HCT116 (cell line): ENCODE measurements at regions not wholly inside any gene's neighbourhood (a gene's known extent, or its start where the extent isn't known, plus 50 kb on each side); places are given as distances from the start of the nearest gene placed in this dataset.

Experiments
- ATAC-seq: fragments of 200-7000 bp; cut with Tn5 transposase; 2 replicates; pipeline ENCODE4 v1.9.1; 2020; ENCODE audit warnings: mild to moderate bottlenecking, moderate library complexity
- BruUV-seq: library from RNA; stranded (reverse); fragments of 400-500 nt; replicated peaks from 2 replicates; lab custom pipeline; 2021; lab: Mats Ljungman, UMichigan
- CTCF ChIA-PET: fragments of 300-600 bp; sonication (Branson Sonifier 250); formaldehyde crosslinking; loops from one replicate; lab custom pipeline; 2021; ENCODE audit warnings: antibody characterized with exemption; lab: Charles Lee
- POLR2A ChIA-PET: fragments of 300-600, 350-600 bp; sonication (Branson Sonifier 250); formaldehyde crosslinking; loops from one replicate; lab custom pipeline; 2021; ENCODE audit warnings: antibody characterized with exemption; lab: Charles Lee
- RAD21 ChIA-PET, 2 experiments: fragments of 300-600 bp; sonication (Branson Sonifier 250); formaldehyde crosslinking; loops; one replicate each; lab custom pipeline; 2023; ENCODE audit warnings: low total read pairs in 2 of 2; ENCODE audit not compliant: uncharacterized antibody in 2 of 2, unreplicated experiment in 2 of 2, low non-redundant PET in 1 of 2; lab: Charles Lee
- DNase-seq: peaks from one replicate; pipeline ENCODE4 v3.0.0-alpha.2; 2010; ENCODE audit warnings: low read depth, low spot score
- H2AFZ ChIP-seq: fragments of 200-600 bp; shearing (Covaris generic), sonication (generic); 2 replicates; pipeline ENCODE4 v1.6.1; 2017; ENCODE audit warnings: low read depth, mixed run types, mixed read lengths, antibody characterized with exemption, low read length; ENCODE audit not compliant: poor library complexity, severe bottlenecking
- H3K27ac ChIP-seq: 2 replicates; pipeline ENCODE4 v1.5.1; 2012; ENCODE audit warnings: low read depth, low read length
- H3K27me3 ChIP-seq: fragments of 200-600 bp; sonication (generic); 2 replicates; pipeline ENCODE4 v1.6.1; 2016; ENCODE audit warnings: mixed run types, low read length, mixed read lengths; ENCODE audit not compliant: insufficient read depth
- H3K36me3 ChIP-seq, 2 experiments: fragments of 200-500 bp in 1 of 2; fragments of 200-600 bp in 1 of 2; sonication (Bioruptor generic) in 1 of 2; sonication (generic) in 1 of 2; 2 replicates each; pipeline versions ENCODE4 v1.5.1 to v1.6.1; 2014 to 2016; ENCODE audit warnings: low read length in 2 of 2, inconsistent platforms in 1 of 2, mixed read lengths in 1 of 2, mixed run types in 1 of 2; ENCODE audit not compliant: insufficient read depth in 2 of 2, control insufficient read depth in 1 of 2
- H3K4me1 ChIP-seq, 2 experiments: fragments of 200-600 bp in 1 of 2; sonication (generic) in 1 of 2; 2 replicates each; pipeline versions ENCODE4 v1.5.1 to v1.6.1; 2012 to 2017; ENCODE audit warnings: low read length in 2 of 2, inconsistent platforms in 1 of 2, mild to moderate bottlenecking in 1 of 2, mixed read lengths in 1 of 2, mixed run types in 1 of 2, moderate library complexity in 1 of 2; ENCODE audit not compliant: insufficient read depth in 2 of 2, control insufficient read depth in 1 of 2
- H3K4me2 ChIP-seq: fragments of 200-600 bp; sonication (generic); 2 replicates; pipeline ENCODE4 v1.6.1; 2017; ENCODE audit warnings: mixed run types, low read length, mixed read lengths
- H3K4me3 ChIP-seq, 2 experiments: fragments of 200-600 bp in 1 of 2; sonication (generic) in 1 of 2; replicated peaks in 1 of 2; 2 replicates each; pipeline ENCODE4 v1.5.1; 2011 to 2016; ENCODE audit warnings: low read length in 2 of 2, control low read depth in 1 of 2, low read depth in 1 of 2, mild to moderate bottlenecking in 1 of 2, mixed read lengths in 1 of 2, mixed run types in 1 of 2
- H3K79me2 ChIP-seq: fragments of 200-600 bp; sonication (generic); 2 replicates; pipeline ENCODE4 v1.6.1; 2017; ENCODE audit warnings: mild to moderate bottlenecking, mixed run types, low read length, moderate library complexity, mixed read lengths; ENCODE audit not compliant: insufficient read depth
- H3K9ac ChIP-seq: fragments of 200-600 bp; sonication (generic); 2 replicates; pipeline ENCODE4 v1.6.1; 2016; ENCODE audit warnings: low read length, mixed read lengths
- H3K9me2 ChIP-seq: fragments of 200-600 bp; sonication (generic), shearing (Covaris generic); 2 replicates; pipeline ENCODE4 v1.6.1; 2017; ENCODE audit warnings: mixed run types, mild to moderate bottlenecking, moderate library complexity; ENCODE audit not compliant: insufficient read depth
- H3K9me3 ChIP-seq, 2 experiments: fragments of 200-500 bp in 1 of 2; fragments of 200-600 bp in 1 of 2; sonication (Bioruptor generic) in 1 of 2; sonication (generic) in 1 of 2; 2 replicates each; pipeline ENCODE4 v1.6.1; 2014 to 2017; ENCODE audit warnings: low read length in 2 of 2, mixed read lengths in 2 of 2, inconsistent platforms in 1 of 2, low read depth in 1 of 2, mild to moderate bottlenecking in 1 of 2, mixed run types in 1 of 2, moderate library complexity in 1 of 2; ENCODE audit not compliant: control insufficient read depth in 1 of 2, insufficient read depth in 1 of 2
- H4K20me1 ChIP-seq: fragments of 200-600 bp; sonication (generic), shearing (Covaris generic); 2 replicates; pipeline ENCODE4 v1.6.1; 2017; ENCODE audit warnings: mixed run types, mild to moderate bottlenecking, moderate library complexity; ENCODE audit not compliant: insufficient read depth
- CEBPB ChIP-seq: IDR thresholded peaks from 2 replicates; pipeline ENCODE4 v1.6.1; 2012; ENCODE audit warnings: low read depth
- EGR1 ChIP-seq: IDR thresholded peaks from 2 replicates; pipeline ENCODE4 v1.6.1; 2012; ENCODE audit warnings: low read depth
- FOSL1 ChIP-seq: IDR thresholded peaks from 2 replicates; pipeline ENCODE4 v1.6.1; 2012; ENCODE audit warnings: low read depth
- JUND ChIP-seq: IDR thresholded peaks from 2 replicates; pipeline ENCODE4 v1.6.1; 2012
- POLR2AphosphoS5 ChIP-seq: IDR thresholded peaks from 2 replicates; pipeline ENCODE4 v1.6.1; 2011; ENCODE audit warnings: mild to moderate bottlenecking, low read depth, low read length, moderate library complexity
- SIN3A ChIP-seq: IDR thresholded peaks from 2 replicates; pipeline ENCODE4 v1.6.1; 2012; ENCODE audit warnings: low read depth
- SRF ChIP-seq: IDR thresholded peaks from 2 replicates; pipeline ENCODE4 v1.6.1; 2012; ENCODE audit warnings: low read depth
- TCF7L2 ChIP-seq: IDR thresholded peaks from 2 replicates; pipeline ENCODE4 v1.7.0; 2011; ENCODE audit warnings: borderline replicate concordance, inconsistent platforms; ENCODE audit not compliant: insufficient read depth, insufficient read length; ENCODE audit errors: extremely low read depth
- YY1 ChIP-seq: IDR thresholded peaks from 2 replicates; pipeline ENCODE4 v1.6.1; 2011; ENCODE audit warnings: low read length, low read depth, moderate library complexity, mild to moderate bottlenecking; ENCODE audit not compliant: insufficient replicate concordance; ENCODE audit errors: extremely low read depth
- ZFX ChIP-seq: fragments of 450-650 bp; IDR thresholded peaks from 2 replicates; pipeline ENCODE4 v1.6.1; 2017
- intact Hi-C: fragments of 100-400 bp; cut with micrococcal nuclease; formaldehyde crosslinking; loops from 2 replicates; pipeline ENCODE4 v1.10.0; 2022
- TF ChIP-seq, protein P1 (sequence below): IDR thresholded peaks from 2 replicates; pipeline ENCODE4 v1.6.1; 2012
- TF ChIP-seq, protein P2 (sequence below): IDR thresholded peaks from 2 replicates; pipeline ENCODE4 v1.6.1; 2011; ENCODE audit warnings: mild to moderate bottlenecking, low read length, moderate library complexity; ENCODE audit not compliant: insufficient replicate concordance; ENCODE audit errors: extremely low read depth
- TF ChIP-seq, protein P3 (sequence below), 3 experiments: fragments of 200-600 bp in 1 of 3; sonication (generic) in 1 of 3; IDR thresholded peaks in 2 of 3; conservative IDR thresholded peaks in 1 of 3; 2 replicates each; pipeline ENCODE4 v1.5.1; 2012 to 2017; ENCODE audit warnings: low read depth in 2 of 3, low read length in 2 of 3, antibody characterized with exemption in 1 of 3, borderline replicate concordance in 1 of 3, control low read depth in 1 of 3, mild to moderate bottlenecking in 1 of 3, mixed read lengths in 1 of 3, mixed run types in 1 of 3, moderate library complexity in 1 of 3; ENCODE audit not compliant: insufficient read depth in 1 of 3

DNA sequence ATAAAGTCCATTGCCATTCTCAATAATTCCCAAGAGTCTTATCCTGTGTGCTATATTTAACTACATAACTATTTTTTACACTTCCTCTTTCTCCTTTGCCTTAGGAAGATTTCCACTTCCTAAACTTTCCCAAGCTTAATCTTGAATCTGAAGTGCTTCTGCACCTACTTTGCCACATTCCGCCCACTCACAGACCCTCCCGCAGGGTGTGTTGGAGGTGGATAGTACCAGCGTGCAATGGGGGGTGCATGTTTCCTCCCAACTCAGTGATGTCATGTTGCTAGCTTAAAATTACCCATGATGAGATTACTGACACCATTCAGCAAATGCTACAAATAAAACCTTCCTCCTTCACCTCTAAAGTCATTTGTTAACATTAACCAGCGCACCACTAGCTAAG lies 460.2 kb downstream of the NR2F1-AS1 start:
- ChIA-PET RAD21 (no interaction called here), CTCF (no interaction called here), POLR2A (no interaction called here)
- Histone ChIP-seq H3K9me3 (no peaks in the 10 kb centered on the region), H3K9me2 (0 out of 2 replicates have a peak, but pooled peaks cover 3% of the 10 kb centered on the region), H3K27me3 (no peaks in the 10 kb centered on the region), H3K4me2 (no peak overlapping the region), H3K79me2 (no peaks in the 10 kb centered on the region), H2AFZ (no peak overlapping the region), H3K9ac (no peak overlapping the region), H3K4me3 (no peak overlapping the region), H3K27ac (peak overlapping the region; percentile 69), H3K4me1 (peaks cover 10 to 32% of the 10 kb centered on the region in 2 experiments), H4K20me1 (no peaks in the 10 kb centered on the region), H3K36me3 (no peaks in the 10 kb centered on the region)
- intact Hi-C loops, result no loop called here
- ATAC-seq (no peak), DNase-seq (no peak)
- no TSS peak for BruUV-seq
- TF ChIP-seq SRF (no peak), CEBPB (no peak), ZFX (no peak)
- TF ChIP-seq, protein P1, sequence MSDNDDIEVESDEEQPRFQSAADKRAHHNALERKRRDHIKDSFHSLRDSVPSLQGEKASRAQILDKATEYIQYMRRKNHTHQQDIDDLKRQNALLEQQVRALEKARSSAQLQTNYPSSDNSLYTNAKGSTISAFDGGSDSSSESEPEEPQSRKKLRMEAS, result no peak
- TF ChIP-seq, protein P2, sequence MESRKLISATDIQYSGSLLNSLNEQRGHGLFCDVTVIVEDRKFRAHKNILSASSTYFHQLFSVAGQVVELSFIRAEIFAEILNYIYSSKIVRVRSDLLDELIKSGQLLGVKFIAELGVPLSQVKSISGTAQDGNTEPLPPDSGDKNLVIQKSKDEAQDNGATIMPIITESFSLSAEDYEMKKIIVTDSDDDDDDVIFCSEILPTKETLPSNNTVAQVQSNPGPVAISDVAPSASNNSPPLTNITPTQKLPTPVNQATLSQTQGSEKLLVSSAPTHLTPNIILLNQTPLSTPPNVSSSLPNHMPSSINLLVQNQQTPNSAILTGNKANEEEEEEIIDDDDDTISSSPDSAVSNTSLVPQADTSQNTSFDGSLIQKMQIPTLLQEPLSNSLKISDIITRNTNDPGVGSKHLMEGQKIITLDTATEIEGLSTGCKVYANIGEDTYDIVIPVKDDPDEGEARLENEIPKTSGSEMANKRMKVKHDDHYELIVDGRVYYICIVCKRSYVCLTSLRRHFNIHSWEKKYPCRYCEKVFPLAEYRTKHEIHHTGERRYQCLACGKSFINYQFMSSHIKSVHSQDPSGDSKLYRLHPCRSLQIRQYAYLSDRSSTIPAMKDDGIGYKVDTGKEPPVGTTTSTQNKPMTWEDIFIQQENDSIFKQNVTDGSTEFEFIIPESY, result no peak

DNA sequence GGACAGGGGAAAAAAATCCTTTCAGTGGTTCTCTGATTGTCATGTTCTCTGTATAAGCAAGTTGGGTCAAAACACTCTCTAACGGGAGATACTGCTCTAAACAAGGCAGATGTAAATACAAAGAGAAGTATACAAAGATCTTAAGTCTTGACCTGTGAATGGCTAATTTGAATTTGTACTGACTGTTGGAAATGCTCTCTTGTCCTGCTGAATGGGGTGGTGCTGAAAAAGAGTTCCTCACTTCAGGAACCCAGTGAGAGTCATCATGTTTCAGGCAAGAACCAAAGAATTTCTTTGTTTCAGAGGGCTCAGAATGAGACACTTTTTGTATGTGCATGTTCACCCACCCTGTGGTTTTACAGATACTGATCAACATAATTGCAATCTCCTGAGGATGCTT lies 461.0 kb downstream of the NR2F1-AS1 start:
- RAD21 ChIA-PET, result no interaction called here
- no peaks in the 10 kb centered on the region for H3K36me3 ChIP-seq
- POLR2A ChIA-PET, result no interaction called here
- ATAC-seq (no peak), DNase-seq (no peak)
- H3K4me1 ChIP-seq, result peaks cover 10 to 39% of the 10 kb centered on the region in 2 experiments
- no peak overlapping the region for H3K4me2 ChIP-seq
- intact Hi-C loops, result no loop called here
- TF ChIP-seq ZFX, result no peak
- no peak for TF ChIP-seq YY1
- no peak for TF ChIP-seq FOSL1
- TF ChIP-seq SRF, result no peak
- TF ChIP-seq, protein P3, sequence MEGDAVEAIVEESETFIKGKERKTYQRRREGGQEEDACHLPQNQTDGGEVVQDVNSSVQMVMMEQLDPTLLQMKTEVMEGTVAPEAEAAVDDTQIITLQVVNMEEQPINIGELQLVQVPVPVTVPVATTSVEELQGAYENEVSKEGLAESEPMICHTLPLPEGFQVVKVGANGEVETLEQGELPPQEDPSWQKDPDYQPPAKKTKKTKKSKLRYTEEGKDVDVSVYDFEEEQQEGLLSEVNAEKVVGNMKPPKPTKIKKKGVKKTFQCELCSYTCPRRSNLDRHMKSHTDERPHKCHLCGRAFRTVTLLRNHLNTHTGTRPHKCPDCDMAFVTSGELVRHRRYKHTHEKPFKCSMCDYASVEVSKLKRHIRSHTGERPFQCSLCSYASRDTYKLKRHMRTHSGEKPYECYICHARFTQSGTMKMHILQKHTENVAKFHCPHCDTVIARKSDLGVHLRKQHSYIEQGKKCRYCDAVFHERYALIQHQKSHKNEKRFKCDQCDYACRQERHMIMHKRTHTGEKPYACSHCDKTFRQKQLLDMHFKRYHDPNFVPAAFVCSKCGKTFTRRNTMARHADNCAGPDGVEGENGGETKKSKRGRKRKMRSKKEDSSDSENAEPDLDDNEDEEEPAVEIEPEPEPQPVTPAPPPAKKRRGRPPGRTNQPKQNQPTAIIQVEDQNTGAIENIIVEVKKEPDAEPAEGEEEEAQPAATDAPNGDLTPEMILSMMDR (IDR thresholded peaks at IDR 0.05 in 2 of 3, conservative IDR thresholded peaks at IDR 0.05 in 1 of 3; ENCODE audit: borderline replicate concordance in 1 of 3, insufficient read depth in 1 of 3, low read depth in 2 of 3, low read length in 2 of 3), result no peak
- no peak for TF ChIP-seq EGR1
- TF ChIP-seq TCF7L2, result no peak
- no peak for TF ChIP-seq JUND
- TF ChIP-seq, protein P2, result no peak
- TF ChIP-seq, protein P1, result no peak
- TF ChIP-seq SIN3A, result no peak
- no peak for TF ChIP-seq POLR2AphosphoS5
- no peaks in the 10 kb centered on the region for H3K9me3 ChIP-seq
- CTCF ChIA-PET, result no interaction called here
- no peaks in the 10 kb centered on the region for H3K79me2 ChIP-seq
- BruUV-seq, result no TSS peak
- H4K20me1 ChIP-seq, result no peaks in the 10 kb centered on the region
- H3K27ac ChIP-seq, result peak overlapping the region; percentile 69; the same call in 1 of the 2 replicates
- H3K27me3 ChIP-seq, result no peaks in the 10 kb centered on the region
- 0 out of 2 replicates have a peak, but pooled peaks cover 3% of the 10 kb centered on the region for H3K9me2 ChIP-seq
- no peak overlapping the region for H3K9ac ChIP-seq
- H2AFZ ChIP-seq, result no peak overlapping the region
- H3K4me3 ChIP-seq, result no peak overlapping the region
